Hypothalamus (tissue), 51 donors: ENCODE measurements at regions not wholly inside any gene's neighbourhood (a gene's known extent, or its start where the extent isn't known, plus 50 kb on each side); places are given as distances from the start of the nearest gene placed in this dataset.

Experiments
- DNase-seq, 51 donors: peaks; one replicate each; lab custom pipeline; 2025; lab: John Stamatoyannopoulos, UW

DNA sequence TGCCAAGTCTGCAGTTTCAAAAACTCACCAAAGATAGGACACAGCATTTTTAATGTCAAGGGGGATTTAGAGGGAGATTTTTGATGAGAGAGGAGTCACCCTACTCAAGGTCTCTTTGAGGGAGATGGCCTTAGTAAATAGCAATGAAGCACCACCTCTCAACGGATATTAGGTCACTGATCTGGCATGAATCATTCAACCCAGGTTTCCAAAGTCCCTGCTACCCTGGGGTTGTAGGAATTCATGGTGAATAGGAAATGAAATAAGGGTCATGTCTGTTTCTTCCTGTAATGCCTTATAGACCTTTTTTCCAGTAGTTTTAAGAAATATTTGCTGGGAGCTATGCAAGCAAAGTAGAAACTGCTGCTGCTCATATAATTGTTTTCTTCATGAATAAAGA lies 2154.9 kb downstream of the LRRC4C start:
- DNase-seq, result no peak

DNA sequence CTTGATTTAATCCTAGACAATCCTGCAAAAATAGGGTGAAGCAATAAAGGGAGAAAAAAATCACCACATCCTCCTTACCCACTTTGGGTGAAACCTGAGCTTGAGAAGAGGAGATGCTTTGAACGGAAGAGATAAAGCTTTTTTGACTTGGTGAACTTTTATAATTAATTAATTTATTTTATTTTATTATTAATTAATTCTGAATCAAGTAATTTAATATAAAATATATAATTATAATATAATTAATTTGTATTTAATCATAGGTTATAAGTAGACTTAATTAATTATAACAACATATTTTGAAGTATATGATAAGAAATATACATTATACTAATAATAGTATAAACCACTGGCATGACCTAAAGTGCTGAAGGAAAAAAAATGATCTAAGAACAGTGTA lies 2164.8 kb downstream of the LRRC4C start:
- DNase-seq, result no peak

DNA sequence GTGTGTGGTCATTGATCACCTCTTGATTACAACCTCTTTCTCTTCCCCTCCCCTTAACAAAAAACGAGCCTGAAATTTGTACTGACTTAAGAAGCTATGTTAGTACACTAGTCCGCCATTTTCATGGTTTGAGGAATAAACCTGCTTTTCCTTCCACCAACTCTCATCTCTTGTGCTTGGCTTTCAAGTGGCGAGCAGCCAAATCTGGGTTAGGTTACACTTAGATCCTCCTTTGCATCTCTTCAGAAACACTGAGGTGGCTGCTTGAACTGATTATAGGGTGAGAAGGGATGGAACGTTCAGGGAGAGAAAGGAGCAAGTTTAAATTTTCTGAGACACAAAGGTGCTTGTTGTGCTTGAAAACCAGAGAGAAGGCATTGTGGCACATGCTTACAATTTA lies 2171.4 kb downstream of the LRRC4C start:
- no peak for DNase-seq

DNA sequence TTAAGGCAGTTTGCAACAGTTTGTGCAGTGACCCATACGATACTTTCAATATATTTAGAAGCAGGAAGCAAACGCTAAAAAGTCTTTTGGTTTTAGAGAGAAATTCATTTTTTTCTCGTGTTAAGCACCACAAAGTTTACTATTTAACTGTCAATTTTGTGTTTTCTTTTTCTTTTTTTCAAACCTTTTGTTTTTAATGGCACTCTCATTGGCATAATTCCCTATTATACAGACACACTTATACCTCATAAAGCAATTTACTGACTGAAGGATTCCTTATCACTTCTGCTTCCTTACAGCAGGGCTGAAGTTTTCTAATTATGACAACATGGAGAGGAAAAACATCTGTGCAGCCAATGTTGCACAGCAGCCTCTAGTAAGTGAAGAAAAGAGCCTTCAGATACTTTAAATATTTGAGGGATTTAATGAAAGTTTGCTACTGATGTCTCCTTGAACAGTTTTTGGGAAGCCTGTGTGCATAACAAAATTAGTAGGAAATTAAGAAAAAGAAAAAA lies 2191.2 kb downstream of the LRRC4C start:
- DNase-seq, result no peak

DNA sequence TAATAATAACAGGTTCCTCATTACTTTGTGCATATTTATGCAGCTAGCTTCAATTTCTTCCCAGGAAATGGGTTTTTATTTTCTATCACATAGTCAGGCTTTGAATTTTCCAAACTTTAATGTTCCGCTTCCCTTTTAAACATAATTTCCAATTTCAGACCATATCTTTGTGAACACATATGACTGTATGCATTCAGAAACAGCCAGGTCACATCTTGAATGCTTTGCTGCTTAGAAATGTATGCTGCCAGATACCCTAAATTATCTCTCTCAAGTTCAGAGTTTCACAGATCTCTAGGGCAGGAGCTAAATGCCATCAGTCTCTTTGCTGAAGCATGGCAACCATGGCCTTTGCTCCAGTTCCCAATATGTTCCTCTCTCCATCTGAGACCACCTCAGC lies 2203.8 kb downstream of the LRRC4C start:
- no peak for DNase-seq

DNA sequence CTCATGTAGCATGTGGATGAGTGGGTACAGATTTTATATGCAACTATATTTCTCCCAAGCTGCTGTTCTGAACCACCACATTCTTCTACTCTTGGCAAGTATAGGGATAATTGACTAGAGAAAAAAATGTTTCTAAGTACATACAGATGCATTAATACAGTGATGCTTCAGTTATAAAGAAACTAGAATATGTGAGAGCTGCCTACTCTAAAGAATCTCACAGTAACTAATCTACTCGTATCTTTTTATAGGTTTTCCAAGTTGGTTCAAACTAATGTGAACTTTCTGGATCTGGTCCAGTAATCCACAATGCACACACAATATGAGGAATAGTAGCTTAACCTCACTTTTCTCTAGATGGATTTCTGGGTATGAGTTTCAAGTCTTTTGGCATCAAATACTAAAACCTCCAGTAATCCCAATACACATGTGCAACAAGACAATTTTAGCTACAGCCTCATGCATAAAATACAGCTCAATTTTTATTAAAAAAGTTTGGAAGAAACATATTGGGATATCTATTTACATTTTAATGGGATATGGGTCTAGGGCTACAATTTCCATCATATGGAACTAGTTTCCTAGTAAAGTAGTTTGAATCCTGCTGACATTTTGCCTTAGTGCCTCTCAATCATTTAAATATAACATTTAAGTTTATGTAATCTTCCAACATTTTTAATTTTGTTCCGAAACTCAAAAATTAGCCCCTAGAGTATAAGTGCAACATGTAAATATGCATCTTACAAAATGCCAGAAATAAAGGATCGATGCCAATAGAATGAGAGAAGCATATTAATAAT lies 2209.7 kb downstream of the LRRC4C start:
- no peak for DNase-seq

DNA sequence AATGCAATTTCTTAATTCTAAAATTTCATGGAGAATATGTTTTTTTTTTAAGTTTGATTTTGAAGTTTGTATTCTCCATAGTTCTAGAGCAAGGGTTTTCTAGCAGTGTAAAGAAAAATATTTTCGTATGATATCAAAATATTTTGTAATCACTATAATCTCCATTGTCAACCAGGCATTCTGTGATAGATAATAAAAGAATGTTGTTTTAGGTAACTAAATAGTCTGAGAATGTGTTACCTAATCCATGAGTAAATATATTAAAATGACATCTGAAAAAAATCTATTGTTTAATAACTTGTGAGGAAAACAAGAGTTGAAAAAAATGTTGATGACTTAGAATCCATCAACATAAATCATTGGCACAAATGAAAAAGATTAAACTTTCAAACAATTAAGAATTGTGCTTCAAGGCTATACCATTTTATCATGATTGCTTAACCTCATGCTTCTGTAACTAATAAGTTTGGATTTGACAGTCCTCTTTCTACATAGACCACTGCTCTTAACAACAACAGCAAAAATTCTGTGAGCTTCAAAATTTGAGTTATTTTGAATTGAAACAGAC lies 2211.8 kb downstream of the LRRC4C start:
- DNase-seq, result no peak

DNA sequence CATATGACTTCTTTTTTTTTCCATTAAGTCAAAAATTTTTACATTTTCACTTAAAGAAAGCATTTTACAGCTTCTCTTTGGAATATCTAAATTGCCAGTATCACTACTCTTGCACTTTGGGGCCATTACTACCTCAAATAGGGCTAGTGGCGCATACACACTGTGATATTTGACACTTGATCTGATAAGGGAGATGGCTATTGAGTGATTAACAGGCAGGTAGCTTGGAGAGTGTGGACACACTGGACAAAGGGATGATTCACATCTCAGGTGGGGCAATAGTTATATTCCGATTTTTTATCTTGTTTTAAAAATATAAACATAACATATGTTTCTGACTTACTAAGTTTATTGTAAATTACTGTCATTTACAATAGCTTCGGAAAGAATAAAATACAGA lies 2219.9 kb downstream of the LRRC4C start:
- DNase-seq, result no peak

DNA sequence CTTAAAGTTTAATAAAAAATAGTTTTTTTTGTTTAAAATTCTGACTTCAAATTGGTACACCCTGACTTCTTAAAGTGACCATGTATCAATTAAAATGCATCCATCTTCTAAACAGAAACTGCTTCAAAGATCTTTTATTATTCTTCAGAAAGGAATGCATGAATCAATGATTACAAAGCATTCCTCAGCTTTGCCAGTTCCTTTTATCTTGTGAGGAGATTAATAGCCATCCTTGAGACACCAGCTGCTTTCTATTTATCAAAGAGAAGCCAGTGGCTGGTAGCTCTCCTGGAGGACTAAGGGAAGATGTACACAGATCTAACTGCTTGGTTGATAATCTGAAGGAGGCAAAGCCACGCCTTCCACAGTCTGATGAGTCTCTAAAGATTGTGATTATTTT lies 2222.5 kb downstream of the LRRC4C start:
- no peak for DNase-seq

DNA sequence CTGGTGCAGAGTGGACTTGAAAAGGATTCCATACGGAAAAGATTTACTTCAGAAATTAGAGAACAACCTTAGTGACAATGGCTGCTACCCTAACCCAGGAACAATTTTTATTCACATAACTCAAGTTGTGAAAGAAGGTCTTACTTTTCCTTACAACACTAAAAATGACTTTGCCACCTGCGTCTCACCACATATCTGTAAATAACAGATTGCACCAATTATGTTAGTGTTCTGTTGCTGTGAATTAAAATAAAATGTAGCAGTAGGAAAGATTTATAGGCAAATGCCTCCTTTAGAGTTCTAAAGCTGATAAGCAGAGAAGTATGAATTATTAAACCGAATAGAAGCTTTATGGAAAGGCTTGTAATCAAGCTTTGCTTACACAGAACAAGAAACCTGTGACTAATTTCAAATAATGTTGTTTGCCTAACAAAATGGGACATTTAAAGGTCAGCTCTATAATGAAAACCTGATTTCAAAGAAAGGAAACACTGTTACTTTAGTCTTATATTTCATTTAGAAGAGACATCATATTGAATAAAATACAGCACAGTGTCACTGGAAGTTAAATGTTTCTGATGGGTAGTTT lies 2237.8 kb downstream of the LRRC4C start:
- DNase-seq, result no peak

DNA sequence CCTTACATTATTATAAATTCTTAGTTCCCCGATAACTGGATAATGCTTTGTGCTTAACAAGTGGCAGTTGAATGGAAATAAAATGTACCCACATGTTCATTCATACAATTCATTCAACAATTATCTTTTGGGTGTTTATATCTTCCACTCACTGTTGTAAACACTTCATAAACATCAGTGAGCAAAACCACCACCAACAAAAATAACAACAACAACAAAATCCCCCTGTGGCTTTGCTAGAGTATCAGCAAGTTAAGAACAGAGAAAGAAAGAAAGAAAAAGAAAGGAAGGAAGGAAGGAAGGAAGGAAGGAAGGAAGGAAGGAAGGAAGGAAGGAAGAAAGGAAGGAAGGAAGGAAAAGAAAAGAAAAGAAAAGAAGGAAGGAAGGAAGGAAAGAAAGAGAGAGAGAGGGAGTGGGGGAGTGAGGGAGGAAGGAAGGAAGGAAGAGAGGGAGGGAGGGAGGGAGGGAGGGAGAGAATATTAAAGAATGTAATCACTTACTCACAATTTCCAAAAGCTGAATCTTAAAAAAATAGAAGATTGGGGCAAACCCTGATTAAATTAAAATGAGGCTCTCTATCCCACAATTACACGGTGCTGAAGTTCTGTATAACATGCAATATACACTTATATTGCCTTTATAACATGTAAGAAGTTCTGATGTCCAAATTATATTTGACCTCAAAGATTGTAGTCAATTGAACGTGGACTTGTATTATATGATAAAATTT lies 2238.8 kb downstream of the LRRC4C start:
- DNase-seq, result no peak

DNA sequence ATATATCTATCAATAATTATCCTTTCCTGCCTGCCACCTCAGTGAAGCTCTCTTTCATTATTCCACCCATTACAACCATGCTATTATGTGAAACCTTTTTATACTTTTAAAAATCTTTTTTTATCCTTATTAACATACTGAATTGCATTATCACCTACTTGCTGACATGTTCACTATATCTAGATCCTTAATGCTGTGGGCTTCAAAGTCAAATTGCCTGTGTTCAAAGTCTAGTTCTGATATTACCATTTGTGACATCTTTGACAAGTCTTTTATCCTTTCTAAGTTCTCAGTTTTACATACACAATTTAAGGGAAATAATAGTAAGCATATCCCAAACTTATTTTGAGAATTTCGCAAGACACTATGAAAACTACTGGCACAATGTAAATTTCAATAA lies 2239.4 kb downstream of the LRRC4C start:
- no peak for DNase-seq

DNA sequence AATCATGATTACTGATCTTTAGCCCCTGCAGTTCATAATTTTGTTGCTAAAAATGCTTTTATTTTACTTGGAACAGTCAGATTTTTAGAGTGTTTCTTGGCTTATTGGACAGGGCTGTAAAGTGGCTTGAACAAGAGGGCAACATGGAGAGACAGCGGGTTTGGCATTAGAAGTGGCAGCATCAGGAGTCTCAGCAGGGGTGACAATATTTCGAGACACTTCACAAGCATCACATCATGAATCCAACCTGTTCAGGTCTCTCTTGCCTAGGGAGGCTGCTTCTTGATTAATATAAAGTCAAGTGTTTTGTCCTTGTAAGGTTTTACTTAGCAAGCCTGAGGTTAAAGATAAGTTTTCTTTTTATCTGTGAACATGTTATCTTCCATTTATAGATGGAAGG lies 2249.5 kb downstream of the LRRC4C start:
- DNase-seq, result no peak

DNA sequence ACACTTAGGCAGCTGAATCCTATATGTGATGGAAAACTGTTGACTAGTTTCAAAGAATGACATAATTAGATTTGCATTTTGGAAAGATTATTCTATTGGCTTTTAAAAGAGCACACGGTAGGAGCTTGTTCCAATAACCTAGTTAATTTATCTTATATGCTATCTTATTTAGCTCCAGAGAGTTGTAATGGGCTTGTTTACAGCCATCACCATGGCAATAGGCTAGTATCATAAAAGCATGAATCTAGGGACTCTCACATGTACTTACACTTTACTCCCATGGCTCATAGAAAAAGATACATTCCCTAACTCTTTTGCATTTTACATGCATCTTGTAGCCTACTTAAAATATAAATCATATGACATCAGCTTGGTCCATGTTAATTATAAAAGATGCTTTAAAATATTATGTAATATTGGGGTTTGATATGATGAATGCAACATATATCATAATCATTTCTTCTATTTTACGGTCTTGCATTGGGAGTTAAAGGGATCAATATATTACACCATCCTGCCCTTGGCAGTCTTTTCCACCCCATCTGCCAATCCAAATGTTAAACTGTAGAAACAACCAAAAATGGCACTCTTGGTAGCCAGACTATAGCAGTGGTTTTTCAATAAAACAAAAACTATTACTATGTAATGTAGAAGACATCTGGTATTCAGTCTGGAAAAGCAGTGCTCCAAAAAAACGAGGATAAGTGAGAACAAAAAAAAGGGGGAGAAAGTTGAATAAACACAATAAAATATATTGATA lies 2254.0 kb downstream of the LRRC4C start:
- no peak for DNase-seq

DNA sequence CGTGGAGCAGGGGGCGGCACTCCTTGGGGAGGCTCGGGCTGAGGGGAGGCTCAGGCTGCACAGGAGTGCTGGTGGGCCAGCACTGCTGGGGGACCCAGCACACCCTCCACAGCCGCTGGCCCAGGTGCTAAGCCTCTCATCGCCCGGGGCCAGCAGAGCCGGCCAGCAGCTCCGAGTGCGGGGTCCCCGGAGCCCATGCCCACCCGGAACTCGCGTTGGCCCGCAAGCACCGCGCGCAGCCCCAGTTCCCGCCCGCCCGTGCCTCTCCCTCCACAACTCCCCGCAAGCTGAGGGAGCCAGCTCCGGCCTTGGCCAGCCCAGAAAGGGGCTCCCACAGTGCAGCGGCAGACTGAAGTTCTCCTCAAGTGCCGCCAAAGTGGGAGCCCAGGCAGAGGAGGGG lies 2266.8 kb downstream of the LRRC4C start:
- no peak for DNase-seq

DNA sequence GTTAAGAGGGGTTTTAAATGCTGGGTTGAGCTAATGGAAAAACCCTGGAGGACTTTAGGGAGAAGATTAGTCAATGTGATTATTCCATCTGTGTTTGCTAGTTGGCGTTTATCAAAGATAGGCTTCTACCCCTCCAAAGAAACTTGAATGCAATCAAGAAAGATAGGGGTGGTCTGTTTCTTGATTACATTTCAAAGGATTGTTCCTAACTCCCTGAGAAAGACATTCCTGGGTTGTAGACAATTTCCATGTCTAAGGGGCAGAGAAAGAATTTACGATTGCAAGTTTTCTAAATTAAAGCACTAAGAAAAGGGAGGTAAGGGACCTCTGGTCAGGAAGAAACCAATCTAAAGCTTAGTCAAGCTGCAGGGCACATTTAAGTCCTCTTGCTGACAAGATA lies 2268.7 kb downstream of the LRRC4C start:
- no peak for DNase-seq

DNA sequence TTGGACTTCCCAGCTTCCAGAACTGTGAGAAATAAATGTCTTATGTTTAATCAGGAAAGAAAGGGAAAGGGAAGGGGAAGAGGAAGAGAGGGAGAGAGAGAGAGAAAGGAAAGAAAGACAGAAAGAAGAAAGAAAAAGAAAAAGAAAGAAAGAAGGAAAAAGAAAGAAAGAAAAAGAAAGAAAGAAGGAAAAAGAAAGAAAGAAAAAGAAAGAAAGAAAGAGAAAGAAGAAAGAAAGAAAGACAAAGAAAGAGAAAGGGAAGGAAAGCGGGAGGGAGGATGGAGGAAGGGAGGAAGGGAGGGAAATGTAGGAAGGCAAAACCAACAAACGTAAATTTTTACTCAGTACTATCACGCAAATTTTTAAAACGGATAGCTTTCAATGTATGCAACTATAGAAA lies 2281.8 kb downstream of the LRRC4C start:
- no peak for DNase-seq

DNA sequence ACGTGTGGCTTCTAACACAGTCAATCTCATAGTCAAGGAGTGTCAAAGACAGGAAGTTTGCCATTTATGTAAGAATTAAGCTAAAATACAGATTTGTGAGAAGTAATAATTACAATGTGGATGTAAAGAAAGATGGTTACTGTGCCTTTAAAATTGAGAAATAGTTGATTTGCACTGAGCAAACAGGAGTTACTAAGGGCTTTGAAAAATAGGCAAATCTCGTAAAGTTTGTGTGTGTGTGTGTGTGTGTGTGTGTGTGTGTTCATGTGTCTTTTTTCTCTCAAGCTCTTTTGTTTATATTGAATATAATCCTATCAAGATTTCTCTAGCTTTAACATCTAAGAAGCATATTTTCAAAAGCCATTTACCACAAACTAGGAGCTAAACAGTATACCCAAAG lies 2284.5 kb downstream of the LRRC4C start:
- DNase-seq, result no peak

DNA sequence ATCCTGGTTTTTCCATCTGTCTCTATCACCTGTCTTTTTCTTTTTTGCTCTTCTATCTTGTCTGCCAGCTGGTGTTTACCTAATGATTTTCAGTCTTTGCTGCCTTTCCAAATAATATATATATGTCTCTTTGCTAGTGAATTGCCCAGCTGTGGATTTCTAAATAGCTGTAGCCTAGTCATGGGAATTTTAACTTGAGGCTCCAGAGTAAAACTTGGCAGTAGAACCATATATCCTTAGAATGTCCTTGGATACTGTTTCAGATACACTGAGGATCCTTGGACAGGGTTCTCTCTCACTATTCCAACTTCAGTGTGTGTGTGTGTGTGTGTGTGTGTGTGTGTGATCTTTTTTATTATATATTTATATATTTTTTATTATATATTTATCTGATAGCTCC lies 2285.3 kb downstream of the LRRC4C start:
- no peak for DNase-seq

DNA sequence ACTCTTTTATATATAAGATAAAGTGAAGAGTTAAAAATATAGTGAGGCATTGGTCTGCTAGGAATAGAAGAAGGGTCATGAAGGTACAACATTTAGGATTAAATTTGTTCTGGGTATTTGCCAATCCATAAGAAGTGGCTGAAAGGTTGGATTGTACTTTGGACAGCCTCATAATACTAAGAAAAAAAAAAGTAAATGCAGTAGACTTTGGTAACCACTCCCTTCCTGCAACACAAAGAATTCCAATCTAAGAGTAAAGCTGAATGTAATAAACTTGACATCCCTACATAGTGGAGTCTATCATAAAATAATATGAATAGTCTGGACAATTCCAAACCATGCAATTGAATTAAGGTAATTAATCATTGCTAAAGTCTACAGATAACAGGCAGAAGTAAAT lies 2294.4 kb downstream of the LRRC4C start:
- DNase-seq, result no peak

DNA sequence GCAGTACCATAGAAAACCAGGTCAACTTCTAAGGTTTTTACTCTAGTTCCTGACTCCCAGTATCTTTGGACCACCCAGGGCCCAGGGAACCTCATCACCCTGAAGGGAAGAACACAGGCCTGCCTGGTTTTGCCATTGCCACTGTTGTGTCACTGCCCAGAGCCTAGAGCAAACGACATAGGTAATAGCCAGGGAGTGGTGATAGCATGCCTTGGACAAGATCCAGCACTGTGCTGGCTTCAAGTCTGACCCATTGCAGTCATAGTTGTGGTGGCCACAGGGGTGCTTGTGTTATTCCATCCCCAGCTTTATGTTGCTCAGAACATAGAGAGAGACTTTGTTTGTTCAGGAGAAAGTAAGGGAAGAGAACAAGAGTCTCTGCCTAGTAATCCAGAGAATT lies 2310.2 kb downstream of the LRRC4C start:
- no peak for DNase-seq
